AML-193 (cell line): ENCODE measurements at regions not wholly inside any gene's neighbourhood (a gene's known extent, or its start where the extent isn't known, plus 50 kb on each side); places are given as distances from the start of the nearest gene placed in this dataset.
A peak's percentile ranks its signal among the peaks of the same experiment; 100 is the strongest.

Experiments
- DNase-seq, 2 experiments: peaks; one replicate each; lab custom pipeline; 2025; lab: John Stamatoyannopoulos, UW

- DNase-seq, result no peak
These were observed 273.3 kb upstream of the JARID2 start for GRCh38 chr6:14972379-14973067.

DNA sequence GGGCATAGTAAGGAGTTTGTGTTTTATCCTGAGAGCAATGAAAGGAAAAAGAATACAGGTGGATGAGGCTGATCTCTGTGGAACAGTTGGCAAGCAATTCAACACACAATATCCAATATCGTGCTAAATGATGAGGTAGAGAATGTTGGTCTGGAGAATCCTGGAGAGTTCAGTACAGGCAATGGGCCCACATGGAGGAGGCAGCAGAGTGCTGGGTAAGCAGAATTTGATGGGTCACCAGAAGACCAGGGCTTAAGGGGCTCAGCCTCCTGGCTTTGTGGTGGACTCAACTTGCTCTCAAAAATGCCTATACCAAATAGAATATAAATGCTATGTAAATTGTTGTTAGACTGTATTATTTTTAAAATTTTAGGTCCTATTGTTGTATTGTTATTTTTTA, 271.5 kb upstream of the JARID2 start:
- no peak for DNase-seq

DNA sequence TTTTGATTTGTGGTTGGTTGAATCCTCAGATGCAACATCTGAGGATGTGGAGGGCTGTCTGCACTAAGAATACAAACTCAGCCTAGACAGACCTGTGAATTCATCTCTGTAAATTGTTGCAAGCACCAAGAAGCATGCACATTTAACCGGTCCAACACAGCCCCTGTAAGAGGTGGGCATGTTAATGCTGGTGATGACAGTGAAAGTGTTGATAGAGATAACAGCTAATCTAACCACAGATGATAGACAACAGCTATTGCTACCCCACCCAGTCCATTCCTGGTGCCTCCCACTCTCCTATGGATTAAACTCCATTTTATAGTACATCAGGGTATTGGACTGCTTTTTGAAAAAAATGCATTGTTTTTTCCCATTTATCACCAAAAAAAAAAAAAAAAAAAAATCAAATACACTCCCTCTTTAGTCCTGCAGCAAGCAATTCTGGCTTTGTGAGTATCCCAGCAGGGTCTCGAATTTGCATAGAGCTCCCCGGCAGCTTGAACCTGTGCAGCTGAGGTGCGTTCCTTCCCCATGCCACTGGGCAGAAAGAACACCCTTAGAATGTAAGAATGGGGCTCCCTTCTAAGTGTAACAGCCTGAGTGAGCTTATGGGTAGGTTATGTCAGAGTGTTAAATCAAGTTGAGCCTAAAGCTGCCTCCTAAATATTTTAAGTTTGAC, 270.9 kb upstream of the JARID2 start:
- no peak for DNase-seq

DNA sequence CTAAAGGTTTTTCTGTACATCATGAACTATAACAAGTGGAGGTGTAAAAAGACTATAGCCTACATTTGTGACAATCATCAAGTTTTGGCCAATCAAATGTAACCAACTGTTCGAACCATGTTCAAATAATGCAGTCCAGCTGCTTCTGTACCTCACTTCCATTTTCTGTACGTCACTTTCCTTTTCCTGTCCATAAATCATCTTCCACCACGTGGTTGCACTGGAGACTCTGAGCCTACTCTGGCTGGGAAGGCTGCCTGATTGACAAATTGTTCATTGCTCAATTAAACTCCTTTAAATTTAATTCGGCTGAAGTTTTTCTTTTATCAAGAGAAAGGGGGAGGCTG, 270.4 kb upstream of the JARID2 start:
- peak; percentile 31 to 39 for DNase-seq

DNA sequence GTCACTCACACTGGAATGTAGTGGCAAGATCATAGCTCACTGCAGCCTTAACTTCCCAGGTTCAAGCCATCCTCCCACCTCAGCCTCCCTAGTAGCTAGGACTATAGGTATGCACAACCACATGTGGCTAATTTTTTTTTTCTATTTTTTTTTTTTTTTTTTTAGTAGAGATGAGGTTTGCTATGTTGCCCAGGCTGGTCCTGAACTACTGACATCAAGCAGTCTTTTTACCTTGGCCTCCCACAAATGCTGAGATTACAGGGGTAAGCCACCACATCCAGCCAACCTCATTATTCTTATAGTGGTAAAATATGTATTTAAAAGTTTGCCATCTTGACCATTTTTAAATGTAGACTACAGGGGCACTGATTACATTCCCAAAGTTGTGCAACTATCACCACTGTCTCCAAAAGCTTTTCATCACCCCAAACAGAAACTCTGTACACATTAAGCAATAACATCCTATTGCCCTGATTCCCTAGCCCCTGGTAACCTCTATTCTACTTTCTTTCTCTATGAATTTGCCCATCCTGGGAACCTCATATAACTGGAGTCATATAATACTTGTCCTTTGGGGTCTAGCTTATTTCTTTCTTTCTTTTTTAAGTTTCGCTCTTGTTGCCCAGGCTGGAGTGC, 268.0 kb upstream of the JARID2 start:
- peak in 1 of 2 experiments; percentile 16 for DNase-seq

DNA sequence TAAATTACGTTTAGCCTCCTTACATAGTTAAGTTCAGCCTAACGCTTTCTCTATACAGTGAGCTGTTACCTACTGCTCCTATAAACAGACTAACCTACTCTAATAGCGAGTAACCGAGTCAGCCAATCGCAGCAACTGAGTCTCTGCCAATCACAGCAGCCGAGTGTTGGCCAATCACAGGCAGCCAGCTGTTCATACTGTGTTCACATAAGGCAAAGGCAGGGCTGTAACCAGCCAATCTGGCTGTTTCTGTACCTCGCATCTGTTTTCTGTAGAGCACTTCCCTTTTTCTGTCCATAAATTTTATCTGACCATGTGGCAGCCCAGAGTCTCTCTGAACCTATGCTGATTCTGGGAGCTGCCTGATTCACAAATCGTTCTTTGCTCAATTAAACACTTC, 263.9 kb upstream of the JARID2 start:
- DNase-seq, result peak; percentile 71 to 79

DNA sequence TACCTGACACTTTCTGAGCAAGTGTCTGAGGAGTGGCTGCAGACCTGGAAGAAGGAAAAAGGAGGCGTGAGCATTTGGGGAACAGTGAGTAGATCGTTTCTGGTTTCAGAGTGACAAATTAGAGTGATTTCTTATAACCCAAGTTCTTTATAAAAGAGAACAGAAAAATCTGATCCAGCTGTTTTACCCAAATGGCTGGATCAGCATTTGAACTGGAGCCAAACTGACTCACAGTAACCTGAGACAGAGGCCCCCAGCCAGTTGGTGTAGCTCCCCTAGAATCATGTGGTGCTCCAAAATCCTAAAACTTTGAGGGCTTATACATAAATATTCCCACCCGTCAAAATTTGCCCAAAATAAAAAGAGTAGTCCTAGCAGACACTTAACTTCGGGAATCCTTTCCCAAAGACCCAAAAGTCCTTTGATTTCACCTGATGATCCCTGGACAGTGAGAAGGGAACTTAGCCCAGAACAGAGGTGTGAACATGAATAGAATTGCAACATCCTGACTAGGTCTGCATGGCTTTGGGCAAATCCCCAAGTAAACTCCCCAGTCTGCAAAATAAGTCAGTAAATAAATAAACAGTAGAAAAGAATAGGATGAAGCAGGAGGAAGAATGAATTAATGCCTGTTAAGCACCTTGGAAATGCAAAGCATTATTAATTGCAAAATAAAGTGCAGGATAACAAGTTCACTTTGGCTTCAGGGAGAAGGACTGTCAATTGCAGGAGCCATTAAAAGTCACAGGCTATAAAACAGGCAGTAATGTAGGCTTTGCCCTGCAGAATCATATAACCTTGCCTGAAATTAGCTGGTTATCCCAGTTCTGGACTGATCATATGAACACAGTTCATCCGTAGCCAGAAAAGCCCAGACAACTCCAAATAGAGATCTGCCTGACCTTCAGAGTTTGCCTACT, 262.0 kb upstream of the JARID2 start:
- DNase-seq, result no peak

DNA sequence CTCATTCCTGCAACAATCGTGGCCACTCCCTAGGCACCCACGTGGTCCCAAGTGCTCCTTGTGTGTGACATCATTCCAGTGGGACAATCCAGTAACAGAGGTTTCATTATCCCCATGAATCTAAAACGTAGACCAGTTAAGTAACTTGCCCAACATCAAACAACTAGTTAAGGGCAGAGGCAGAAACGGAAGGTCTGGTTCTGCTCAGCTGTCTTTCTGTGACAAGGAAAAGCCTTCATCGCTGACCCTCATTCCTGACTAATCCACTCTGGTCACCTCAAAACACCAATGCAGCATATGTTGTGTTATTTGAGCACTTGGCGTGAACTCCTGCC, 261.4 kb upstream of the JARID2 start:
- no peak for DNase-seq

- DNase-seq, result no peak
These were observed 260.5 kb upstream of the JARID2 start for GRCh38 chr6:14985366-14985765.

- DNase-seq, result no peak
These were observed 259.5 kb upstream of the JARID2 start for GRCh38 chr6:14986370-14986769.

GRCh38 chr6:14987490-14987889, 258.4 kb upstream of the JARID2 start:
- no peak for DNase-seq

DNA sequence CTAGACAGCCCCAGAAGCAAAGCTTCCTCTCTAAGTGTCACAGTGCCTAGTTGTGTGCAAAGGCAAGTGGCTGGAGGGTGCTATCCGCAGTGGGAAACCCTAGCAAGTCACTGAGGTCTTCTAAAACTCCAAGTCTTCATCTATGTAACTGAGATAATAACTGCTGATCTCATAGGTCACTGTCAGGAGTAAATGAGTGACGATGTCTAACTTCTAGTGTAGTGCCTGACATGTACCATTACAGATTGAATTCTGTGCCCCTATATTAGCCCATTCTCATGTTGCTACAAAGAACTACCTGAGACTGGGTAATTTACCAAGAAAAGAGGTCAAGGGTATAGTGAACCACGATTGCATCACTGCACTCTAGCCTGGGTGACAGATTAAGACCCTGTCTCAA, 253.5 kb upstream of the JARID2 start:
- no peak for DNase-seq

DNA sequence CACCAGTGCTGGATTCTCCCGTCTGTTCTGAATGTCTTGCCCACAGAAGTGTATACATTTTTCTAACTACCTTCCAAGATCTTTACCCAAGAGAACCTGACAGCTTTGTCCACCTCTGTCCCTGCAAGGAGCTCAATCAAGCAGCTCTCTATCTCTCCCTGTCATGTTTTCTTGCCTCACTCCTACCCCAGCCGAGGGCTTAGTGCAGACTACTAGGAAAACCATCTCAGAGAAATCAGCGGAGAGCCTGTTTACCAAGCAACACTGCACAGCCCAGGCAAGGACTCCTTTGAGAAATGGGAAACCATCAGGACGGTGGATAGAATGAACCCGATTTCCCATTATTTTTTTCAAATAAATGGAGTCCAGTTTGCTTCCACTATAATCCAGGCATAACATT, 250.7 kb upstream of the JARID2 start:
- DNase-seq, result no peak

DNA sequence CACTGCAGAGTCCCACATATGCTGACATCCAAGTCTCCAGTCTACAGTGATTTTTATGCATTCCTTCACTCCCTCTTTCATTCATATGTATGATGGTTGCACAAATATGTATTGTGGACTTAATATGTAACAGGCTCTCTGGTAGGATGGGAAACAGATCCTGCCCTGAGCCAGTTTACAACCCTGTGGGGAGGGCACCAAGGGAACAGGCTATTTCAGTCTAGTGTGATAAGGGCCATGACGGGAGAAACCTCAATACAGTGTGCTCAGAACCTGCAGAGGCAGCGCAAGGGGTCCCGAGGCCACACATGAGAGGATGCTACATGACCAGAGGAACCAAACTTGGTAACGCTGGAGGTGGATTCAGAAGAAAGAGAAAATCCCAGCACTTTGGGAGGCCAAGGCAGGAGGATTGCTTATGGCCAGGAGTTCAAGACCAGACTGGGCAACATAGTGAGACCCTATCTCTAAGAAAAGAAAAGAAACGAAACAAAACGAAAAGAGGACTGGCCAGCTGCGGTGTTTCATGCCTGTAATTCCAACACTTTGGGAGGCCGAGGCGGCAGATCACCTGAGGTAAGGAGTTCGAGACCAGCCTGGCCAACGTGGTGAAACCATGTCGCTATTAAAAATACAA, 249.8 kb upstream of the JARID2 start:
- no peak for DNase-seq

DNA sequence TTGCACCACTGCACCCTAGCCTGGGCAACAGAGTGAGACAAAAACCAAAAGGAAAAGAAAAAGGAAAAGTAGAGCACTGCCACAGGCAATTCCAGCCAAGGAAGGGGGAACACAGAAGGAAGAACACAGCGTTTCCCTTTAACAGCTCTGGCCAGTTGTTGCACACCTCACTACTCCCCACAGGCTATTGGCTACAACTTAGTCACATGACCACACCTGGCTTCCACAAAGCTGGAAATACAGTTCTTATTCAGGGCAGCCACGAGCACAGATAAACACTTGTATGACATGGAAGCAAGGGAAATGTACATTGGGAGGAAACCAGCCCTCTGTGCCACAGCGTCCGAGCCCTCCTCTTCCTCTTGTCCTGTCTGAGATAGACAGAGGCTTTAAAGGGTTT, 249.0 kb upstream of the JARID2 start:
- DNase-seq, result no peak

DNA sequence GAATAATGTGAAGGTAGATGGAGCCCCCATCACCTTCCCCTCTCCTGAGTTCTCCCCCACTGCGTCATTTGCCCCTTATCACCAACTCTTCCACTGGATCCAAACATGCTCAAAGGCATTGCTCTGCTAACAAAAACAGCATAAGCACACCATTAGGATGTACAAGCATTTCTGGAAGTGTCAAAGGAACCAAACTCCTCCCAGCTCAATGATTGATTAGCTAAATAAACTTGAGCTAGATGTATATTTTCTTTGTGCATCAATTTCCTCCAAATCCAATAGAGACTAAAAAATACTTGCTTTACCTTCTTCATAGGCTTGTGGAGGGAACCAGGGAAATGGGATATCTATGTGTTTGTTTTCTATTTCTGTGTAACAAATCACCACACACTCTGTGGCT, 248.4 kb upstream of the JARID2 start:
- DNase-seq, result no peak

GRCh38 chr6:14999106-14999505, 246.8 kb upstream of the JARID2 start:
- no peak for DNase-seq

GRCh38 chr6:15001326-15001910, 244.5 kb upstream of the JARID2 start:
- no peak for DNase-seq

DNA sequence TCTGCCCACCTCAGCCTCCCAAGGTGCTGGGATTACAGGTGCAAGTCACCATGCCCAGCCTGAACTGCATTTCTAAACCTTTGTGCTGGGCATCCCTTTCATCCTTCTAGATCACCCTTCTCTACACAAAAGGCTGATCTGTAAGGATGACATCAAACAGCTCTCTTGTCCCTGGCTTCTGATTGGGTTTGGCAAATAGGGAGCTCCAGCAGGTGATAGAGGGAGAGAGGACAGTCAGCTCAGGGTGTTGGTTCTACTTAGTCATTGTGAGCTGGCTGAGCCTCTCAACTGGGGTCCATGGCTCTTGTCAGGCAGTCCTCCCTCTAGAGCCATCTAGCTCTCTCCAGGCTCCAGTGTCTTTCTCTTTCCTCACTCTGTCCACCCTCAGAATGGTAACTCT, 237.6 kb upstream of the JARID2 start:
- no peak for DNase-seq

DNA sequence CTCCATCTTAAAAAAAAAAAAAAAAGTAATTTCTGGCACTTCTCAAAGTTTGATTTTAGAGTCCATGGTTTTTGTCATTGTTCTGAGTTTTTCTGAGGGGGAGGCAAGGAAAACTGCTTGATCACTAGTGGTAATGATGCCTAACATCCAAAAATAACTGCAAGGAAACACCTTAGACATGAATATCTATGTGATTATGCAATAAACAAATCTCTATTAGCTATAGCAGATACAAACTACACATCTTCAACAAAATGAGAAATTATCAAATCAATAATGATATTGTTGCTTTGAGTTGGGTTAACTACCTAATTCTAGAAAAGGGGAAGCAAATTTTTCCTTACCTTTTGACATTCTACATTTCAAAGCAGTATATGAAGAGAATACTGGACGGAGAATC, 230.9 kb upstream of the JARID2 start:
- DNase-seq, result no peak

- DNase-seq, result no peak
These were observed 229.1 kb upstream of the JARID2 start for GRCh38 chr6:15016813-15017212.

GRCh38 chr6:15017261-15017660, 228.6 kb upstream of the JARID2 start:
- DNase-seq, result no peak
